ENCODE measurements at regions not wholly inside any gene's neighbourhood (a gene's known extent, or its start where the extent isn't known, plus 50 kb on each side); places are given as distances from the start of the nearest gene placed in this dataset.

- Histone ChIP-seq H3K9me3 (ENCODE audit: low read depth, low read length) (no peaks in the 10 kb centered on the region), H3K27ac (ENCODE audit: low read depth, low read length) (no peak overlapping the region), H3K79me2 (ENCODE audit: insufficient read depth, low read length) (no peaks in the 10 kb centered on the region), H3K4me1 (ENCODE audit: insufficient read depth, low read length) (no peaks in the 10 kb centered on the region), H2AFZ (ENCODE audit: low read length) (no peak overlapping the region), H3K4me3 (ENCODE audit: insufficient read depth, low read length) (no peak overlapping the region), H4K20me1 (ENCODE audit: insufficient read depth, low read length) (no peaks in the 10 kb centered on the region), H3K27me3 (ENCODE audit: insufficient read depth, low read length) (no peaks in the 10 kb centered on the region), H3K4me2 (ENCODE audit: insufficient read depth, low read length) (no peak overlapping the region), H3K36me3 (ENCODE audit: insufficient read depth, low read length) (no peaks in the 10 kb centered on the region)
- TF ChIP-seq CTCF (IDR thresholded peaks at IDR 0.05; ENCODE audit: extremely low read depth, low read depth, low read length) = no peak
- DNase-seq (ENCODE audit: insufficient read length, low spot score, missing footprints) = no peak
These were observed 109.0 kb downstream of the OLFM1 start for GRCh38 chr9:135196474-135196873.

- Histone ChIP-seq H3K4me3 (ENCODE audit: insufficient read depth, low read length) (no peak overlapping the region), H2AFZ (ENCODE audit: low read length) (no peak overlapping the region), H3K27ac (ENCODE audit: low read depth, low read length) (no peak overlapping the region), H3K27me3 (ENCODE audit: insufficient read depth, low read length) (no peaks in the 10 kb centered on the region), H3K79me2 (ENCODE audit: insufficient read depth, low read length) (no peaks in the 10 kb centered on the region), H3K9me3 (ENCODE audit: low read depth, low read length) (no peaks in the 10 kb centered on the region), H3K4me2 (ENCODE audit: insufficient read depth, low read length) (no peak overlapping the region), H3K36me3 (ENCODE audit: insufficient read depth, low read length) (no peaks in the 10 kb centered on the region), H3K4me1 (ENCODE audit: insufficient read depth, low read length) (no peaks in the 10 kb centered on the region), H4K20me1 (ENCODE audit: insufficient read depth, low read length) (no peaks in the 10 kb centered on the region)
- no peak for DNase-seq (ENCODE audit: insufficient read length, low spot score, missing footprints)
- TF ChIP-seq CTCF (IDR thresholded peaks at IDR 0.05; ENCODE audit: extremely low read depth, low read depth, low read length) = no peak
These were observed 110.7 kb downstream of the OLFM1 start for GRCh38 chr9:135198144-135198543.

- H3K79me2 ChIP-seq (ENCODE audit: insufficient read depth, low read length) = no peaks in the 10 kb centered on the region
- DNase-seq (ENCODE audit: insufficient read length, low spot score, missing footprints) = no peak
- no peak for TF ChIP-seq CTCF (IDR thresholded peaks at IDR 0.05; ENCODE audit: extremely low read depth, low read depth, low read length)
- no peaks in the 10 kb centered on the region for H3K9me3 ChIP-seq (ENCODE audit: low read depth, low read length)
- no peak overlapping the region for H3K4me3 ChIP-seq (ENCODE audit: insufficient read depth, low read length)
- no peak overlapping the region for H2AFZ ChIP-seq (ENCODE audit: low read length)
- H3K4me1 ChIP-seq (ENCODE audit: insufficient read depth, low read length) = no peaks in the 10 kb centered on the region
- no peak overlapping the region for H3K27ac ChIP-seq (ENCODE audit: low read depth, low read length)
- no peaks in the 10 kb centered on the region for H3K36me3 ChIP-seq (ENCODE audit: insufficient read depth, low read length)
- no peaks in the 10 kb centered on the region for H4K20me1 ChIP-seq (ENCODE audit: insufficient read depth, low read length)
- no peak overlapping the region for H3K4me2 ChIP-seq (ENCODE audit: insufficient read depth, low read length)
- H3K27me3 ChIP-seq (ENCODE audit: insufficient read depth, low read length) = no peaks in the 10 kb centered on the region
These were observed 111.3 kb downstream of the OLFM1 start for GRCh38 chr9:135198586-135199285.

GRCh38 chr9:135199489-135199888, 112.0 kb downstream of the OLFM1 start:
- Histone ChIP-seq H4K20me1 (ENCODE audit: insufficient read depth, low read length) (no peaks in the 10 kb centered on the region), H3K4me2 (ENCODE audit: insufficient read depth, low read length) (no peak overlapping the region), H3K79me2 (ENCODE audit: insufficient read depth, low read length) (no peaks in the 10 kb centered on the region), H3K27me3 (ENCODE audit: insufficient read depth, low read length) (no peaks in the 10 kb centered on the region), H3K9me3 (ENCODE audit: low read depth, low read length) (no peaks in the 10 kb centered on the region), H2AFZ (ENCODE audit: low read length) (no peak overlapping the region), H3K4me3 (ENCODE audit: insufficient read depth, low read length) (no peak overlapping the region), H3K4me1 (ENCODE audit: insufficient read depth, low read length) (no peaks in the 10 kb centered on the region), H3K27ac (ENCODE audit: low read depth, low read length) (no peak overlapping the region), H3K36me3 (ENCODE audit: insufficient read depth, low read length) (no peaks in the 10 kb centered on the region)
- TF ChIP-seq CTCF (IDR thresholded peaks at IDR 0.05; ENCODE audit: extremely low read depth, low read depth, low read length) = no peak
- DNase-seq (ENCODE audit: insufficient read length, low spot score, missing footprints) = no peak
